Ovary (tissue), 3 donors: ENCODE measurements at regions not wholly inside any gene's neighbourhood (a gene's known extent, or its start where the extent isn't known, plus 50 kb on each side); places are given as distances from the start of the nearest gene placed in this dataset.

Experiments used
- POLR2A ChIP-seq: fragments of 450-650 bp; IDR thresholded peaks from one replicate; pipeline ENCODE4 v1.6.1; 2017; ENCODE audit warnings: antibody characterized with exemption, mild to moderate bottlenecking, moderate library complexity
- TF ChIP-seq, protein P1 (sequence below), 3 donors: fragments of 450-650 bp in 2 of 3; fragments of 200-600 bp in 1 of 3; IDR thresholded peaks; one replicate each; pipeline versions ENCODE4 v1.5.1 to v1.8.0; 2016 to 2022; ENCODE audit warnings: antibody characterized with exemption in 3 of 3, mild to moderate bottlenecking in 1 of 3
- donor health status: DM: no; HTN: no; CAD: no.

- TF ChIP-seq, protein P1, sequence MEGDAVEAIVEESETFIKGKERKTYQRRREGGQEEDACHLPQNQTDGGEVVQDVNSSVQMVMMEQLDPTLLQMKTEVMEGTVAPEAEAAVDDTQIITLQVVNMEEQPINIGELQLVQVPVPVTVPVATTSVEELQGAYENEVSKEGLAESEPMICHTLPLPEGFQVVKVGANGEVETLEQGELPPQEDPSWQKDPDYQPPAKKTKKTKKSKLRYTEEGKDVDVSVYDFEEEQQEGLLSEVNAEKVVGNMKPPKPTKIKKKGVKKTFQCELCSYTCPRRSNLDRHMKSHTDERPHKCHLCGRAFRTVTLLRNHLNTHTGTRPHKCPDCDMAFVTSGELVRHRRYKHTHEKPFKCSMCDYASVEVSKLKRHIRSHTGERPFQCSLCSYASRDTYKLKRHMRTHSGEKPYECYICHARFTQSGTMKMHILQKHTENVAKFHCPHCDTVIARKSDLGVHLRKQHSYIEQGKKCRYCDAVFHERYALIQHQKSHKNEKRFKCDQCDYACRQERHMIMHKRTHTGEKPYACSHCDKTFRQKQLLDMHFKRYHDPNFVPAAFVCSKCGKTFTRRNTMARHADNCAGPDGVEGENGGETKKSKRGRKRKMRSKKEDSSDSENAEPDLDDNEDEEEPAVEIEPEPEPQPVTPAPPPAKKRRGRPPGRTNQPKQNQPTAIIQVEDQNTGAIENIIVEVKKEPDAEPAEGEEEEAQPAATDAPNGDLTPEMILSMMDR (IDR thresholded peaks at IDR 0.05) = no peak
- TF ChIP-seq POLR2A = no peak
Observed at GRCh38 chr13:44146138-44146537, 227.5 kb upstream of the SERP2 start.
